ENCODE measurements at regions not wholly inside any gene's neighbourhood (a gene's known extent, or its start where the extent isn't known, plus 50 kb on each side); places are given as distances from the start of the nearest gene placed in this dataset.

GRCh38 chr5:89871906-89872305 lies 537.6 kb downstream of the CETN3 start:
- no peak for TF ChIP-seq RARB (CRISPR knock-in tag; IDR thresholded peaks at IDR 0.05)
- TF ChIP-seq ZFP30 (CRISPR knock-in tag; IDR thresholded peaks at IDR 0.05), result no peak
- no peak for TF ChIP-seq ZNF8 (CRISPR knock-in tag; IDR thresholded peaks at IDR 0.05)
- ATAC-seq, result no peak

DNA sequence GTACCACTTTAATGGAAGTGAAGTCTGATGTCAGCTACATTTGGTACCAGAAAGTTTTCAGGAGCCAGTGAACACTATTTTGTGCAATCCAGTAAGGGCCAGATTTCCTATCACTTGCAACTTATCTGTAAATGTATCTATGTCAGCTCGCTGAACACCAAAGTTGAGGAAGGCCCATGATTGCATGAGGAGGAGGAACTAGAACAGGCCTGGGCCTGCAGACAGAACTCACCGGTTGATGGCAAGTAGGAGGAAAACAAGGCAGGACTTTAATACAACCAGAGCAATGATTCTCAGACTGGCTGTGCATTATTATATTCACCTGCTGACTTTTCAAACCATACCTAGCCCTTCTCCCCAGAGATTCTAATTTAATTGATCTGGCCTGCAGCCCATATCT lies 540.2 kb downstream of the CETN3 start:
- TF ChIP-seq ESRRG (CRISPR knock-in tag; IDR thresholded peaks at IDR 0.05), result no peak
- TF ChIP-seq ZFP3 (CRISPR knock-in tag; IDR thresholded peaks at IDR 0.05), result no peak
- TF ChIP-seq, protein P1, sequence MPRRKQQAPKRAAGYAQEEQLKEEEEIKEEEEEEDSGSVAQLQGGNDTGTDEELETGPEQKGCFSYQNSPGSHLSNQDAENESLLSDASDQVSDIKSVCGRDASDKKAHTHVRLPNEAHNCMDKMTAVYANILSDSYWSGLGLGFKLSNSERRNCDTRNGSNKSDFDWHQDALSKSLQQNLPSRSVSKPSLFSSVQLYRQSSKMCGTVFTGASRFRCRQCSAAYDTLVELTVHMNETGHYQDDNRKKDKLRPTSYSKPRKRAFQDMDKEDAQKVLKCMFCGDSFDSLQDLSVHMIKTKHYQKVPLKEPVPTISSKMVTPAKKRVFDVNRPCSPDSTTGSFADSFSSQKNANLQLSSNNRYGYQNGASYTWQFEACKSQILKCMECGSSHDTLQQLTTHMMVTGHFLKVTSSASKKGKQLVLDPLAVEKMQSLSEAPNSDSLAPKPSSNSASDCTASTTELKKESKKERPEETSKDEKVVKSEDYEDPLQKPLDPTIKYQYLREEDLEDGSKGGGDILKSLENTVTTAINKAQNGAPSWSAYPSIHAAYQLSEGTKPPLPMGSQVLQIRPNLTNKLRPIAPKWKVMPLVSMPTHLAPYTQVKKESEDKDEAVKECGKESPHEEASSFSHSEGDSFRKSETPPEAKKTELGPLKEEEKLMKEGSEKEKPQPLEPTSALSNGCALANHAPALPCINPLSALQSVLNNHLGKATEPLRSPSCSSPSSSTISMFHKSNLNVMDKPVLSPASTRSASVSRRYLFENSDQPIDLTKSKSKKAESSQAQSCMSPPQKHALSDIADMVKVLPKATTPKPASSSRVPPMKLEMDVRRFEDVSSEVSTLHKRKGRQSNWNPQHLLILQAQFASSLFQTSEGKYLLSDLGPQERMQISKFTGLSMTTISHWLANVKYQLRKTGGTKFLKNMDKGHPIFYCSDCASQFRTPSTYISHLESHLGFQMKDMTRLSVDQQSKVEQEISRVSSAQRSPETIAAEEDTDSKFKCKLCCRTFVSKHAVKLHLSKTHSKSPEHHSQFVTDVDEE (CRISPR knock-in tag; IDR thresholded peaks at IDR 0.05), result no peak
- TF ChIP-seq GLIS3 (CRISPR knock-in tag; IDR thresholded peaks at IDR 0.05), result no peak
- TF ChIP-seq, protein P2, sequence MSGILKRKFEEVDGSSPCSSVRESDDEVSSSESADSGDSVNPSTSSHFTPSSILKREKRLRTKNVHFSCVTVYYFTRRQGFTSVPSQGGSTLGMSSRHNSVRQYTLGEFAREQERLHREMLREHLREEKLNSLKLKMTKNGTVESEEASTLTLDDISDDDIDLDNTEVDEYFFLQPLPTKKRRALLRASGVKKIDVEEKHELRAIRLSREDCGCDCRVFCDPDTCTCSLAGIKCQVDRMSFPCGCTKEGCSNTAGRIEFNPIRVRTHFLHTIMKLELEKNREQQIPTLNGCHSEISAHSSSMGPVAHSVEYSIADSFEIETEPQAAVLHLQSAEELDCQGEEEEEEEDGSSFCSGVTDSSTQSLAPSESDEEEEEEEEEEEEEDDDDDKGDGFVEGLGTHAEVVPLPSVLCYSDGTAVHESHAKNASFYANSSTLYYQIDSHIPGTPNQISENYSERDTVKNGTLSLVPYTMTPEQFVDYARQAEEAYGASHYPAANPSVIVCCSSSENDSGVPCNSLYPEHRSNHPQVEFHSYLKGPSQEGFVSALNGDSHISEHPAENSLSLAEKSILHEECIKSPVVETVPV (CRISPR knock-in tag; IDR thresholded peaks at IDR 0.05), result no peak
- TF ChIP-seq POU6F1 (CRISPR knock-in tag; IDR thresholded peaks at IDR 0.05; ENCODE audit: borderline replicate concordance, low read depth), result no peak
- no peak for TF ChIP-seq ZC3H10 (CRISPR knock-in tag; IDR thresholded peaks at IDR 0.05)
- TF ChIP-seq RARB (CRISPR knock-in tag; IDR thresholded peaks at IDR 0.05), result no peak

GRCh38 chr5:89866410-89866809 lies 543.1 kb downstream of the CETN3 start:
- TF ChIP-seq ARNTL (CRISPR knock-in tag; IDR thresholded peaks at IDR 0.05; ENCODE audit: borderline replicate concordance, low read depth) (no peak), OSR1 (CRISPR knock-in tag; IDR thresholded peaks at IDR 0.05) (no peak), RARB (CRISPR knock-in tag; IDR thresholded peaks at IDR 0.05) (no peak), CREB5 (CRISPR knock-in tag; IDR thresholded peaks at IDR 0.05; ENCODE audit: low read depth) (no peak), ZNF8 (CRISPR knock-in tag; IDR thresholded peaks at IDR 0.05) (no peak), SNAI2 (CRISPR knock-in tag; IDR thresholded peaks at IDR 0.05) (no peak), PATZ1 (CRISPR knock-in tag; IDR thresholded peaks at IDR 0.05; ENCODE audit: borderline replicate concordance) (no peak)
- ATAC-seq, result no peak

More for the DNA sequence above, 540.2 kb downstream of the CETN3 start:
- no peak for ATAC-seq

DNA sequence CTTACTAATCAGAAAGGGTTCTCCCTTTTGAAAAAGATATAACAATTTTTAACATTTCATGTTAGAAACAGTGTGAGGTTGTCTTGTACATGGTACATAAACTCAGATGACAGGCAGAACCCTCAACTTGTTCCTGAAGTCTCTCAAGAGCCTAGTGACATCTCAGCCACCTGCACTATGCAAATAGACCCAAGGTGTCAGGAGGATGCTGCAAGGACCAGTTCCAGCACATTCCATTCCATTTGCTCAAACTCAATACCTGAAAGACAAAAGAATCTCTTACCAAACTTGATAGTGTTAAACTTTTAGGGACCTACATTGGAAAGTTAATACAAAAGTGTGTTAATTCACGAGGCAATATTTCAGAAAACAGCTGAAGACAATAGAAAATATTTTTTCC lies 544.6 kb downstream of the CETN3 start:
- ATAC-seq, result no peak
- TF ChIP-seq ARNTL (CRISPR knock-in tag; IDR thresholded peaks at IDR 0.05; ENCODE audit: borderline replicate concordance, low read depth), result no peak
- TF ChIP-seq ZNF70 (CRISPR knock-in tag; IDR thresholded peaks at IDR 0.05), result no peak
- no peak for TF ChIP-seq TCF4 (CRISPR knock-in tag; IDR thresholded peaks at IDR 0.05; ENCODE audit: borderline replicate concordance)
- TF ChIP-seq ZFP3 (CRISPR knock-in tag; IDR thresholded peaks at IDR 0.05), result no peak
- TF ChIP-seq PPARA (CRISPR knock-in tag; IDR thresholded peaks at IDR 0.05; ENCODE audit: borderline replicate concordance), result no peak
- TF ChIP-seq ZNF565 (CRISPR knock-in tag; conservative IDR thresholded peaks at IDR 0.05; ENCODE audit: low read depth), result no peak
- TF ChIP-seq BACH2 (CRISPR knock-in tag; IDR thresholded peaks at IDR 0.05; ENCODE audit: borderline replicate concordance), result no peak
